ENCODE measurements at regions not wholly inside any gene's neighbourhood (a gene's known extent, or its start where the extent isn't known, plus 50 kb on each side); places are given as distances from the start of the nearest gene placed in this dataset.

DNA sequence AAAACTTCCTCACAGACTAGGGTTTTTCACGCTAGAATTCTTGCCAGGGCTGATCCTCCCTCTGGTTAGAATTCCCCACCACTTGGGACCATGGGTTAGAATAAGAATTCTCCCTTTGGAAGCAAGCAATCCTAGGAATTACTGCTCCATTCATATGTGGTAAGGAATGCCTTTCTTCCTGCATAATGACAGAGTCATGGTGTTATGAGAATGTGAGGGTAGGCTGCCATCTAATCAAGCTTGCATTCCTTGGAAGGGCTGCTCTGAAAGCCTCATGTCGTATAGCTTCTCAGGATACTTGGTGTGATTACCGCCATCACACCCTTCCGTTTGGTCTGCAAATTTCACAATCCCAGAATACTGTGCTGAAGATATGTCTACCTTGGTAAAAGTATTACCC, 1282.4 kb upstream of the PIK3C3 start:
- Histone ChIP-seq H3K4me3 (ENCODE audit: low read depth in 1 of 3, low read length in 3 of 3) (no peak overlapping the region), H3K27me3 (ENCODE audit: control insufficient read depth in 4 of 4, insufficient read depth in 4 of 4, low read length in 3 of 4) (no peaks in the 10 kb centered on the region), H3K9ac (ENCODE audit: low read depth in 1 of 2, low read length in 2 of 2) (no peak overlapping the region), H3K36me3 (ENCODE audit: control insufficient read depth in 4 of 4, insufficient read depth in 3 of 4, low read depth in 1 of 4, low read length in 3 of 4) (no peaks in the 10 kb centered on the region), H3K4me1 (ENCODE audit: control insufficient read depth in 4 of 4, insufficient read depth in 4 of 4, low read length in 3 of 4) (no peaks in the 10 kb centered on the region), H3K27ac (ENCODE audit: low read depth in 1 of 2, low read length in 2 of 2) (no peak overlapping the region), H3K9me3 (ENCODE audit: control insufficient read depth in 4 of 4, low read length in 3 of 4) (no peaks in the 10 kb centered on the region)
- DNase-seq (ENCODE audit: low spot score): no peak
- TF ChIP-seq FOXA1 (IDR thresholded peaks at IDR 0.05) (no peak), ZBTB33 (IDR thresholded peaks at IDR 0.05) (no peak), SP1 (IDR thresholded peaks at IDR 0.05) (no peak), EGR1 (IDR thresholded peaks at IDR 0.05; ENCODE audit: low read depth in 2 of 2) (no peak), YY1 (IDR thresholded peaks at IDR 0.05) (no peak), NR2F2 (IDR thresholded peaks at IDR 0.05) (no peak), HNF4A (conservative IDR thresholded peaks at IDR 0.05) (no peak), HNF4G (IDR thresholded peaks at IDR 0.05) (no peak), RAD21 (IDR thresholded peaks at IDR 0.05) (no peak), JUND (IDR thresholded peaks at IDR 0.05) (no peak), MAX (IDR thresholded peaks at IDR 0.05) (no peak), GABPA (IDR thresholded peaks at IDR 0.05 in 1 of 2, conservative IDR thresholded peaks at IDR 0.05 in 1 of 2) (no peak), TAF1 (conservative IDR thresholded peaks at IDR 0.05) (no peak), RXRA (IDR thresholded peaks at IDR 0.05) (no peak), FOXA2 (IDR thresholded peaks at IDR 0.05) (no peak)
- TF ChIP-seq, protein P1, sequence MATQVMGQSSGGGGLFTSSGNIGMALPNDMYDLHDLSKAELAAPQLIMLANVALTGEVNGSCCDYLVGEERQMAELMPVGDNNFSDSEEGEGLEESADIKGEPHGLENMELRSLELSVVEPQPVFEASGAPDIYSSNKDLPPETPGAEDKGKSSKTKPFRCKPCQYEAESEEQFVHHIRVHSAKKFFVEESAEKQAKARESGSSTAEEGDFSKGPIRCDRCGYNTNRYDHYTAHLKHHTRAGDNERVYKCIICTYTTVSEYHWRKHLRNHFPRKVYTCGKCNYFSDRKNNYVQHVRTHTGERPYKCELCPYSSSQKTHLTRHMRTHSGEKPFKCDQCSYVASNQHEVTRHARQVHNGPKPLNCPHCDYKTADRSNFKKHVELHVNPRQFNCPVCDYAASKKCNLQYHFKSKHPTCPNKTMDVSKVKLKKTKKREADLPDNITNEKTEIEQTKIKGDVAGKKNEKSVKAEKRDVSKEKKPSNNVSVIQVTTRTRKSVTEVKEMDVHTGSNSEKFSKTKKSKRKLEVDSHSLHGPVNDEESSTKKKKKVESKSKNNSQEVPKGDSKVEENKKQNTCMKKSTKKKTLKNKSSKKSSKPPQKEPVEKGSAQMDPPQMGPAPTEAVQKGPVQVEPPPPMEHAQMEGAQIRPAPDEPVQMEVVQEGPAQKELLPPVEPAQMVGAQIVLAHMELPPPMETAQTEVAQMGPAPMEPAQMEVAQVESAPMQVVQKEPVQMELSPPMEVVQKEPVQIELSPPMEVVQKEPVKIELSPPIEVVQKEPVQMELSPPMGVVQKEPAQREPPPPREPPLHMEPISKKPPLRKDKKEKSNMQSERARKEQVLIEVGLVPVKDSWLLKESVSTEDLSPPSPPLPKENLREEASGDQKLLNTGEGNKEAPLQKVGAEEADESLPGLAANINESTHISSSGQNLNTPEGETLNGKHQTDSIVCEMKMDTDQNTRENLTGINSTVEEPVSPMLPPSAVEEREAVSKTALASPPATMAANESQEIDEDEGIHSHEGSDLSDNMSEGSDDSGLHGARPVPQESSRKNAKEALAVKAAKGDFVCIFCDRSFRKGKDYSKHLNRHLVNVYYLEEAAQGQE (IDR thresholded peaks at IDR 0.05): no peak
- TF ChIP-seq, protein P2, sequence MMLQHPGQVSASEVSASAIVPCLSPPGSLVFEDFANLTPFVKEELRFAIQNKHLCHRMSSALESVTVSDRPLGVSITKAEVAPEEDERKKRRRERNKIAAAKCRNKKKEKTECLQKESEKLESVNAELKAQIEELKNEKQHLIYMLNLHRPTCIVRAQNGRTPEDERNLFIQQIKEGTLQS (IDR thresholded peaks at IDR 0.05): no peak
- TF ChIP-seq, protein P3, sequence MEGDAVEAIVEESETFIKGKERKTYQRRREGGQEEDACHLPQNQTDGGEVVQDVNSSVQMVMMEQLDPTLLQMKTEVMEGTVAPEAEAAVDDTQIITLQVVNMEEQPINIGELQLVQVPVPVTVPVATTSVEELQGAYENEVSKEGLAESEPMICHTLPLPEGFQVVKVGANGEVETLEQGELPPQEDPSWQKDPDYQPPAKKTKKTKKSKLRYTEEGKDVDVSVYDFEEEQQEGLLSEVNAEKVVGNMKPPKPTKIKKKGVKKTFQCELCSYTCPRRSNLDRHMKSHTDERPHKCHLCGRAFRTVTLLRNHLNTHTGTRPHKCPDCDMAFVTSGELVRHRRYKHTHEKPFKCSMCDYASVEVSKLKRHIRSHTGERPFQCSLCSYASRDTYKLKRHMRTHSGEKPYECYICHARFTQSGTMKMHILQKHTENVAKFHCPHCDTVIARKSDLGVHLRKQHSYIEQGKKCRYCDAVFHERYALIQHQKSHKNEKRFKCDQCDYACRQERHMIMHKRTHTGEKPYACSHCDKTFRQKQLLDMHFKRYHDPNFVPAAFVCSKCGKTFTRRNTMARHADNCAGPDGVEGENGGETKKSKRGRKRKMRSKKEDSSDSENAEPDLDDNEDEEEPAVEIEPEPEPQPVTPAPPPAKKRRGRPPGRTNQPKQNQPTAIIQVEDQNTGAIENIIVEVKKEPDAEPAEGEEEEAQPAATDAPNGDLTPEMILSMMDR (IDR thresholded peaks at IDR 0.05; ENCODE audit: low read depth, low read length, missing input control): no peak
- 77% methylated on average over 4 of the region's 4 CpGs for WGBS

Data from liver (tissue), 8 donors.